ENCODE measurements at regions not wholly inside any gene's neighbourhood (a gene's known extent, or its start where the extent isn't known, plus 50 kb on each side); places are given as distances from the start of the nearest gene placed in this dataset.

GRCh38 chr13:107843281-107843680 lies 372.1 kb downstream of the LIG4 start:
- in situ Hi-C loops (cut with HindIII; ENCODE audit: low sequenced_read_pairs), result no loop called here
- no peak for DNase-seq (ENCODE audit: low read depth)
- H3K4me3 ChIP-seq (ENCODE audit: low read depth, low read length), result no peak overlapping the region
- no peak for TF ChIP-seq CTCF (IDR thresholded peaks at IDR 0.05; ENCODE audit: low read depth, low read length, missing control alignments)

- DNase-seq (ENCODE audit: low read depth), result no peak
- in situ Hi-C loops (cut with HindIII; ENCODE audit: low sequenced_read_pairs), result no loop called here
- no peak for TF ChIP-seq CTCF (IDR thresholded peaks at IDR 0.05; ENCODE audit: low read depth, low read length, missing control alignments)
- no peak overlapping the region for H3K4me3 ChIP-seq (ENCODE audit: low read depth, low read length)
Measured at GRCh38 chr13:107842562-107843180, 372.7 kb downstream of the LIG4 start.

DNA sequence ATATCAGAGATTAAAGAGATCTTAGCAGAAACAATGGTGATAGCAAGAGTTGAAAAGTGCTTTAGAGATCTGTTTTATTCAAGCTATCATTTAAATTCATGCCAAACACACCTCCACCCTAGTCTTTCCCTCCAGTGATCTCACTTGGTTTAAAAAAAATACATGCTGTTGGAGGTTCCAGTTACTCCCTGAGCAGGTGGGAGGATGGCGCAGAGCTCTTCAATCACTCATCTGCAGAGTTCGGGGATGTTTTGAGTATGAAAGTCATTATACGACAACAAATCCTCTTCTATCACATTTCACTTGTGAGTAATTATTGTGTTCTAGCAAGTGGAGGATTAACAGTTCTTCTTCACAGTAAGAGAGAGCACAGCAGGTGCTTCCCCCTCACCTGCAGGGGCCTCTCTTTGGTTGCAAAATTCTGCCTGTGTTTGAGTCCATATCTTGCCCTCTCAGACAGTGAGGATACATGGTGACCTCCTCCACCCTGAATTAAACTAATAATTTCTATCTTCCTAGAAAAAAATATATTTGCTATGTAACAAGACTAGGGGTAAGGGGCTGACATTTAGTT lies 376.7 kb downstream of the LIG4 start:
- no peak for TF ChIP-seq CTCF (IDR thresholded peaks at IDR 0.05; ENCODE audit: low read depth, low read length, missing control alignments)
- in situ Hi-C loops (cut with HindIII; ENCODE audit: low sequenced_read_pairs), result no loop called here
- no peak for DNase-seq (ENCODE audit: low read depth)
- no peak overlapping the region for H3K4me3 ChIP-seq (ENCODE audit: low read depth, low read length)

- DNase-seq (ENCODE audit: low read depth), result no peak
- in situ Hi-C loops (cut with HindIII; ENCODE audit: low sequenced_read_pairs), result no loop called here
- no peak overlapping the region for H3K4me3 ChIP-seq (ENCODE audit: low read depth, low read length)
- no peak for TF ChIP-seq CTCF (IDR thresholded peaks at IDR 0.05; ENCODE audit: low read depth, low read length, missing control alignments)
Measured at GRCh38 chr13:107836685-107837084, 378.7 kb downstream of the LIG4 start.

DNA sequence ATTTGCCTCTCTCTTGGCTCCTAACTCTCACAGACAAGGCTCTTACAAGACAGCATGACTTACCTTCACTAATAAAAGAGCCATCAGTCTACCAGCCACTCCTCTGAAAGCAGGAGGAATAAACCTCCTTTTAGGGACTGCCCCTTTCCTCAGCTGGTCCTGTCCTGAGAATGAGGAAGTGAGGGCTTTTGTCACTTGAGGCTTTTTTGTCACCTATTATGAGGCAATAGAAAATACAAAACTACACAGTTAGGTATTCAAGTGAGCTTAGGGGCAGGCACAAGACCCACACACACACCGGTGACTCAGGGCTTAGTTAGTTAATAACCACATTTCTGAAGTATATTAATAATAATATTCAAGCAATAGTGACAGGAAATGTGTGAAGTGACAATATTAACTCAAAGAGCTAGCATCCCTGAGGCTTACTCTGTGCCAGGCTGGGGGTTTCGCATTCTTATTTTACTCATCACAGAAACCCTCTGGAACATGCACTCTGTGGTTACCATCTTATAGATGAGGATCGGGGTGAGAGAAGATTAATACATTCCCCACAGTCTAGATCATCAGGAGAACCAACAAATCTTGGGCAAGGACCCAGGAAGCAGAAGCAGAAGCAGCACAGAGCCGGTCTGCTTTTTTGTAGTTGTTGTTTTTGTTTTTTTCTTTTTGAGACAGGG lies 379.9 kb downstream of the LIG4 start:
- in situ Hi-C loops (cut with HindIII; ENCODE audit: low sequenced_read_pairs), result no loop called here
- TF ChIP-seq CTCF (IDR thresholded peaks at IDR 0.05; ENCODE audit: low read depth, low read length, missing control alignments), result no peak
- DNase-seq (ENCODE audit: low read depth), result peak; percentile 68
- no peak overlapping the region for H3K4me3 ChIP-seq (ENCODE audit: low read depth, low read length)

- no peak for DNase-seq (ENCODE audit: low read depth)
- no peak for TF ChIP-seq CTCF (IDR thresholded peaks at IDR 0.05; ENCODE audit: low read depth, low read length, missing control alignments)
- in situ Hi-C loops (cut with HindIII; ENCODE audit: low sequenced_read_pairs), result no loop called here
- H3K4me3 ChIP-seq (ENCODE audit: low read depth, low read length), result no peak overlapping the region
Measured at GRCh38 chr13:107834717-107835116, 380.6 kb downstream of the LIG4 start.

All from astrocyte of the cerebellum (primary cell).